ENCODE measurements at regions not wholly inside any gene's neighbourhood (a gene's known extent, or its start where the extent isn't known, plus 50 kb on each side); places are given as distances from the start of the nearest gene placed in this dataset.

DNA sequence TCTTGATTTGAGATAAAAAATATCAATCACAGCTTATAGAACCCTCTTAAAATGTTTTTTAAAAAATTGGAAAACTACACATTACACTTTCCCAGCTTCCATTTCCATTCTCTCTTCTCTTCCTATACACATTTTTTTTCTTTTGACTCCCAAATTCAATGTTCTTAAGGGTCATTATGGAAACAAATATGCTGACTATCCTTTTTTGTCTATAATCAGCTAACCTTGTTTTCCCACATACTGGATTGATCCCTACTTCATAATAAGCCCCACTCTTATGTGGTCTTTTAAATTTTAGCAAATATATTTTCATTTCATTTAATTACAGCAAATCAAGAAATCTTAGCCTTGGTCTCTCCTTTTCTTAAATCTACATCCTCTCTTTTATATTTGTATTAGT is 378.4 kb downstream of the MEI4 start:
- TF ChIP-seq, protein P1, sequence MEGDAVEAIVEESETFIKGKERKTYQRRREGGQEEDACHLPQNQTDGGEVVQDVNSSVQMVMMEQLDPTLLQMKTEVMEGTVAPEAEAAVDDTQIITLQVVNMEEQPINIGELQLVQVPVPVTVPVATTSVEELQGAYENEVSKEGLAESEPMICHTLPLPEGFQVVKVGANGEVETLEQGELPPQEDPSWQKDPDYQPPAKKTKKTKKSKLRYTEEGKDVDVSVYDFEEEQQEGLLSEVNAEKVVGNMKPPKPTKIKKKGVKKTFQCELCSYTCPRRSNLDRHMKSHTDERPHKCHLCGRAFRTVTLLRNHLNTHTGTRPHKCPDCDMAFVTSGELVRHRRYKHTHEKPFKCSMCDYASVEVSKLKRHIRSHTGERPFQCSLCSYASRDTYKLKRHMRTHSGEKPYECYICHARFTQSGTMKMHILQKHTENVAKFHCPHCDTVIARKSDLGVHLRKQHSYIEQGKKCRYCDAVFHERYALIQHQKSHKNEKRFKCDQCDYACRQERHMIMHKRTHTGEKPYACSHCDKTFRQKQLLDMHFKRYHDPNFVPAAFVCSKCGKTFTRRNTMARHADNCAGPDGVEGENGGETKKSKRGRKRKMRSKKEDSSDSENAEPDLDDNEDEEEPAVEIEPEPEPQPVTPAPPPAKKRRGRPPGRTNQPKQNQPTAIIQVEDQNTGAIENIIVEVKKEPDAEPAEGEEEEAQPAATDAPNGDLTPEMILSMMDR (IDR thresholded peaks at IDR 0.05; ENCODE audit: low read depth, low read length, poor library complexity, severe bottlenecking) = no peak
- no peak for TF ChIP-seq EZH2phosphoT487 (IDR thresholded peaks at IDR 0.05; ENCODE audit: borderline replicate concordance, low read length)

Data from DOHH2 (cell line).